ENCODE measurements at regions not wholly inside any gene's neighbourhood (a gene's known extent, or its start where the extent isn't known, plus 50 kb on each side); places are given as distances from the start of the nearest gene placed in this dataset.

- TF ChIP-seq EZH2 (IDR thresholded peaks at IDR 0.05; ENCODE audit: borderline replicate concordance, low read depth, low read length, poor library complexity, severe bottlenecking), result no peak
- no peak for TF ChIP-seq CTCF (conservative IDR thresholded peaks at IDR 0.05; ENCODE audit: low read depth, low read length)
Measured at GRCh38 chr2:78293768-78294167, 731.7 kb upstream of the REG3G start.

Measured in A673 (cell line).